K562 (cell line): ENCODE measurements at regions not wholly inside any gene's neighbourhood (a gene's known extent, or its start where the extent isn't known, plus 50 kb on each side); places are given as distances from the start of the nearest gene placed in this dataset.

Source experiments
- ATAC-seq: fragments of 200-7000 bp; cut with Tn5 transposase; 3 replicates; pipeline ENCODE4 v1.9.1; 2020; ENCODE audit warnings: moderate library complexity
- BruUV-seq: library from RNA; stranded (reverse); fragments of 400-500 nt; replicated peaks from 2 replicates; lab custom pipeline; 2021; lab: Mats Ljungman, UMichigan
- CTCF ChIA-PET: fragments of 300-600 bp; formaldehyde crosslinking; extraction: SDS; loops from one replicate; lab custom pipeline; 2021; ENCODE audit warnings: low intra/inter-chr PET ratio; lab: Yijun Ruan, JAX
- POLR2A ChIA-PET: fragments of 300-600, 350-650 bp; sonication (Branson Sonifier 250); formaldehyde crosslinking; extraction: SDS; loops from one replicate; lab custom pipeline; 2021; ENCODE audit warnings: antibody characterized with exemption, inconsistent platforms; lab: Yijun Ruan, JAX
- DNase-seq, 4 experiments: peaks; one replicate each; pipeline versions ENCODE4 v3.0.0 to v3.0.0-alpha.2; 2011 to 2018; ENCODE audit warnings: low spot score in 3 of 4, mixed read lengths in 3 of 4; ENCODE audit errors: extremely low read depth in 1 of 4
- FAIRE-seq: peaks from 2 replicates; lab custom pipeline; 2011; peaks lifted over from hg19 to GRCh38; lab: Jason Lieb, UNC
- H2AFZ ChIP-seq: 2 replicates; pipeline ENCODE4 v1.6.0; 2011; ENCODE audit warnings: low read depth, low read length, control low read depth, inconsistent platforms
- H3K27ac ChIP-seq: fragments of 200-600 bp; 3 replicates; pipeline ENCODE4 v1.8.0; 2011; ENCODE audit warnings: low read depth, mild to moderate bottlenecking, control low read depth, inconsistent platforms, low read length, moderate library complexity, mixed read lengths; ENCODE audit errors: extremely low read depth
- H3K27me3 ChIP-seq, 2 experiments: fragments of 300-600 bp in 1 of 2; 2 replicates in 1 of 2; 3 replicates in 1 of 2; pipeline versions ENCODE4 v1.6.0 to v1.8.0; 2011; ENCODE audit warnings: inconsistent platforms in 2 of 2, low read length in 2 of 2, mild to moderate bottlenecking in 1 of 2, mixed read lengths in 1 of 2, moderate library complexity in 1 of 2; ENCODE audit not compliant: control insufficient read depth in 2 of 2, insufficient read depth in 2 of 2
- H3K36me3 ChIP-seq: fragments of 300-600 bp; 3 replicates; pipeline ENCODE4 v1.8.0; 2011; ENCODE audit warnings: mild to moderate bottlenecking, low read length, inconsistent platforms; ENCODE audit not compliant: control insufficient read depth, insufficient read depth
- H3K4me1 ChIP-seq, 2 experiments: fragments of 200-600 bp in 1 of 2; replicated peaks in 1 of 2; 2 replicates in 1 of 2; 3 replicates in 1 of 2; pipeline versions ENCODE4 v1.5.1 to v1.8.0; 2011; ENCODE audit warnings: inconsistent platforms in 2 of 2, low read length in 2 of 2, mild to moderate bottlenecking in 1 of 2, mixed read lengths in 1 of 2, moderate library complexity in 1 of 2; ENCODE audit not compliant: control insufficient read depth in 2 of 2, insufficient read depth in 2 of 2
- H3K4me2 ChIP-seq: 2 replicates; pipeline ENCODE4 v1.6.1; 2011; ENCODE audit warnings: low read length, control low read depth, inconsistent platforms, mixed read lengths; ENCODE audit not compliant: insufficient read depth
- H3K4me3 ChIP-seq: fragments of 200-600 bp; sonication (generic), shearing (Covaris generic); 2 replicates; pipeline ENCODE4 v1.5.1; 2016; ENCODE audit warnings: control low read depth, inconsistent platforms
- H3K79me2 ChIP-seq: fragments of 200-600 bp; 3 replicates; pipeline ENCODE4 v1.8.0; 2011; ENCODE audit warnings: low read length, inconsistent platforms; ENCODE audit not compliant: control insufficient read depth, insufficient read depth
- H3K9ac ChIP-seq, 2 experiments: 2 replicates each; pipeline versions ENCODE4 v1.6.0 to v1.6.1; 2011; ENCODE audit warnings: low read depth in 2 of 2, low read length in 2 of 2, control low read depth in 1 of 2, inconsistent platforms in 1 of 2, mild to moderate bottlenecking in 1 of 2, mixed read lengths in 1 of 2; ENCODE audit not compliant: insufficient read depth in 1 of 2
- H3K9me1 ChIP-seq: one replicate; pipeline ENCODE4 v1.6.0; 2011; ENCODE audit warnings: inconsistent platforms, mild to moderate bottlenecking, low read length, moderate library complexity; ENCODE audit not compliant: control insufficient read depth, insufficient read depth
- H3K9me3 ChIP-seq: replicated peaks from 2 replicates; pipeline ENCODE4 v1.5.1; 2011; ENCODE audit warnings: low read depth, low read length, inconsistent platforms; ENCODE audit not compliant: control insufficient read depth, insufficient read depth
- H4K20me1 ChIP-seq: replicated peaks from 2 replicates; pipeline ENCODE4 v1.6.1; 2011; ENCODE audit warnings: low read length, inconsistent platforms, mixed read lengths; ENCODE audit not compliant: control insufficient read depth, insufficient read depth
- ARHGAP35 ChIP-seq: fragments of 450-650 bp; IDR thresholded peaks from 2 replicates; pipeline ENCODE4 v1.6.1; 2018; ENCODE audit not compliant: partially characterized antibody
- EZH2 ChIP-seq: IDR thresholded peaks from 2 replicates; pipeline ENCODE4 v1.6.1; 2012; ENCODE audit warnings: low read depth, mild to moderate bottlenecking, inconsistent platforms, low read length, borderline replicate concordance
- GTF2E2 ChIP-seq: fragments of 200-800 bp; sonication (Bioruptor generic); IDR thresholded peaks from 2 replicates; pipeline ENCODE4 v1.6.1; 2016; ENCODE audit warnings: missing genetic modification characterization, missing compliant biosample characterization
- NCOA6 ChIP-seq: fragments of 450-650 bp; IDR thresholded peaks from 2 replicates; pipeline ENCODE4 v1.6.1; 2017; ENCODE audit warnings: mild to moderate bottlenecking
- PBX2 ChIP-seq, 2 experiments: IDR thresholded peaks in 1 of 2; conservative IDR thresholded peaks in 1 of 2; 2 replicates each; pipeline ENCODE4 v1.6.1; 2016; ENCODE audit warnings: low read depth in 2 of 2, mild to moderate bottlenecking in 1 of 2, missing compliant biosample characterization in 1 of 2, missing genetic modification characterization in 1 of 2, moderate library complexity in 1 of 2
- PRPF4 ChIP-seq: fragments of 200-400 bp; formaldehyde crosslinking; IDR thresholded peaks from one replicate; pipeline ENCODE4 v1.6.1; 2017; ENCODE audit warnings: low read length, low read depth, mild to moderate bottlenecking; ENCODE audit not compliant: insufficient read depth, poor library complexity, severe bottlenecking
- TCFL5 ChIP-seq: fragments of 250-450 bp; sonication (Bioruptor Pico); conservative IDR thresholded peaks from 2 replicates; pipeline ENCODE4 v1.6.1; 2021; ENCODE audit warnings: mild to moderate bottlenecking, moderate library complexity, matching md5 sums
- ZBTB5 ChIP-seq: fragments of 450-650 bp; IDR thresholded peaks from 2 replicates; pipeline ENCODE4 v1.6.1; 2017; ENCODE audit warnings: antibody characterized with exemption
- in situ Hi-C: fragments of 300-500 bp; cut with MboI; formaldehyde crosslinking; loops from 4 replicates; pipeline ENCODE4 v1.15.0; 2018; ENCODE audit warnings: inconsistent platforms, mixed read lengths
- intact Hi-C: fragments of 100-400 bp; cut with micrococcal nuclease; formaldehyde crosslinking; loops from 2 replicates; pipeline ENCODE4 v1.14.2; 2022
- TF ChIP-seq, protein P1 (sequence below), 2 experiments: fragments of 450-650 bp in 1 of 2; IDR thresholded peaks; 2 replicates each; pipeline ENCODE4 v1.6.1; 2011 to 2017; ENCODE audit warnings: low read depth in 2 of 2, antibody characterized with exemption in 1 of 2, borderline replicate concordance in 1 of 2, low read length in 1 of 2, mild to moderate bottlenecking in 1 of 2, mixed read lengths in 1 of 2; ENCODE audit not compliant: control insufficient read depth in 1 of 2

DNA sequence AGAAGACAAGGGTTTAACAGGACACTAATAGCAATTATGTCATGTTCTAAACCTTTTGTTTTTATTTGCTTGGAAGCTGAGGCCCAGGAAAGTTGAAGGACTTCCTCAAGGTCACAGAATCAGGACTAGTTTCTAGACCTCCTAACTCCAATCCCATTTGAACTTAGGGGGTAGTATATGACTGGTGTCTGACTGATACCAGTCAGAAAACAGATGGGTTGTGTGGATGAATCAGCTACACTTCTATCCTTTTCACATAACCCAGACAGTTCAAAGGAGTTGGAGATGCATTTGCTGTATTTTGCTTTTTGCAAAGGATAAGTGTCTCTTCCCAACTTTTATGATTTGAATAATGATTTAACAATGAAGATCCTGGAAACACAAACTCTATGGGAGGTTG is 322.5 kb downstream of the HLX start:
- no TSS peak for BruUV-seq
- FAIRE-seq = no peak
- H3K79me2 ChIP-seq = no peaks in the 10 kb centered on the region
- H3K9me1 ChIP-seq = no peaks in the 10 kb centered on the region
- H3K9ac ChIP-seq = no peak overlapping the region
- no peak overlapping the region for H3K27ac ChIP-seq
- no peak overlapping the region for H3K4me2 ChIP-seq
- ATAC-seq = no peak
- ChIA-PET CTCF (no interaction called here), POLR2A (no interaction called here)
- intact Hi-C loops (loop anchor here (5.0 kb wide), 2 partner anchors 209 to 1256 kb away; no protein-coding TSS in a partner anchor), in situ Hi-C loops (loop anchor here (5.0 to 10.0 kb wide), 2 partner anchors 329 to 387 kb away; no protein-coding TSS in a partner anchor)
- DNase-seq = no peak
- H3K36me3 ChIP-seq = no peaks in the 10 kb centered on the region
- no peaks in the 10 kb centered on the region for H3K4me1 ChIP-seq
- no peak for TF ChIP-seq TCFL5
- no peak for TF ChIP-seq ARHGAP35
- TF ChIP-seq, protein P1, sequence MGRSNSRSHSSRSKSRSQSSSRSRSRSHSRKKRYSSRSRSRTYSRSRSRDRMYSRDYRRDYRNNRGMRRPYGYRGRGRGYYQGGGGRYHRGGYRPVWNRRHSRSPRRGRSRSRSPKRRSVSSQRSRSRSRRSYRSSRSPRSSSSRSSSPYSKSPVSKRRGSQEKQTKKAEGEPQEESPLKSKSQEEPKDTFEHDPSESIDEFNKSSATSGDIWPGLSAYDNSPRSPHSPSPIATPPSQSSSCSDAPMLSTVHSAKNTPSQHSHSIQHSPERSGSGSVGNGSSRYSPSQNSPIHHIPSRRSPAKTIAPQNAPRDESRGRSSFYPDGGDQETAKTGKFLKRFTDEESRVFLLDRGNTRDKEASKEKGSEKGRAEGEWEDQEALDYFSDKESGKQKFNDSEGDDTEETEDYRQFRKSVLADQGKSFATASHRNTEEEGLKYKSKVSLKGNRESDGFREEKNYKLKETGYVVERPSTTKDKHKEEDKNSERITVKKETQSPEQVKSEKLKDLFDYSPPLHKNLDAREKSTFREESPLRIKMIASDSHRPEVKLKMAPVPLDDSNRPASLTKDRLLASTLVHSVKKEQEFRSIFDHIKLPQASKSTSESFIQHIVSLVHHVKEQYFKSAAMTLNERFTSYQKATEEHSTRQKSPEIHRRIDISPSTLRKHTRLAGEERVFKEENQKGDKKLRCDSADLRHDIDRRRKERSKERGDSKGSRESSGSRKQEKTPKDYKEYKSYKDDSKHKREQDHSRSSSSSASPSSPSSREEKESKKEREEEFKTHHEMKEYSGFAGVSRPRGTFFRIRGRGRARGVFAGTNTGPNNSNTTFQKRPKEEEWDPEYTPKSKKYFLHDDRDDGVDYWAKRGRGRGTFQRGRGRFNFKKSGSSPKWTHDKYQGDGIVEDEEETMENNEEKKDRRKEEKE (IDR thresholded peaks at IDR 0.05; ENCODE audit: borderline replicate concordance in 1 of 2, control insufficient read depth in 1 of 2, low read depth in 2 of 2, low read length in 1 of 2) = no peak
- TF ChIP-seq PBX2 (CRISPR knock-in tag; IDR thresholded peaks at IDR 0.05; ENCODE audit: low read depth) = no peak
- no peak for TF ChIP-seq PBX2 (tag; conservative IDR thresholded peaks at IDR 0.05; ENCODE audit: low read depth)
- TF ChIP-seq EZH2 = no peak
- no peak for TF ChIP-seq ZBTB5
- TF ChIP-seq PRPF4 = no peak
- TF ChIP-seq NCOA6 = no peak
- TF ChIP-seq GTF2E2 (tag) = no peak
- H3K27me3 ChIP-seq = no peaks in the 10 kb centered on the region
- no peak overlapping the region for H3K4me3 ChIP-seq
- no peaks in the 10 kb centered on the region for H4K20me1 ChIP-seq
- H3K9me3 ChIP-seq = no peaks in the 10 kb centered on the region
- no peak overlapping the region for H2AFZ ChIP-seq
